ENCODE measurements at regions not wholly inside any gene's neighbourhood (a gene's known extent, or its start where the extent isn't known, plus 50 kb on each side); places are given as distances from the start of the nearest gene placed in this dataset.
"Not testable (repeated sequence)": the region's sequence is repeated elsewhere in the genome, so short reads cannot be mapped to it uniquely, and the experiment has no call there.

- Mint-ChIP-seq H3K27me3 (ENCODE audit: insufficient read depth, unreplicated experiment) (peaks cover 42% of the 10 kb centered on the region), H3K27ac (ENCODE audit: low read depth, unreplicated experiment) (no peak overlapping the region), H3K4me1 (ENCODE audit: insufficient read depth, unreplicated experiment) (no peaks in the 10 kb centered on the region), H3K36me3 (ENCODE audit: insufficient read depth, unreplicated experiment) (no peaks in the 10 kb centered on the region), H3K9me3 (ENCODE audit: unreplicated experiment) (no peaks in the 10 kb centered on the region), H3K4me3 (ENCODE audit: unreplicated experiment) (no peak overlapping the region)
- no TSS peak for BruUV-seq (replicated peaks)
- ChIA-PET POLR2A (interaction anchor here (0.7 kb wide), 1 partner anchor 10 kb away, joined by 3 read pairs; no protein-coding TSS in a partner anchor), CTCF (no interaction called here)
- DNase-seq (ENCODE audit: unreplicated experiment), result no peak
- intact Hi-C loops (cut with micrococcal nuclease), result no loop called here
- no peak for TF ChIP-seq CTCF (IDR thresholded peaks at IDR 0.05; ENCODE audit: unreplicated experiment)
These were observed 529.3 kb downstream of the DMRTA1 start for GRCh38 chr9:22975951-22976350.

GRCh38 chr9:22976454-22976853 lies 529.8 kb downstream of the DMRTA1 start:
- Mint-ChIP-seq H3K27ac (ENCODE audit: low read depth, unreplicated experiment) (no peak overlapping the region), H3K4me3 (ENCODE audit: unreplicated experiment) (no peak overlapping the region), H3K27me3 (ENCODE audit: insufficient read depth, unreplicated experiment) (peaks cover 42% of the 10 kb centered on the region), H3K9me3 (ENCODE audit: unreplicated experiment) (no peaks in the 10 kb centered on the region), H3K36me3 (ENCODE audit: insufficient read depth, unreplicated experiment) (no peaks in the 10 kb centered on the region), H3K4me1 (ENCODE audit: insufficient read depth, unreplicated experiment) (no peaks in the 10 kb centered on the region)
- no TSS peak for BruUV-seq (replicated peaks)
- no peak for DNase-seq (ENCODE audit: unreplicated experiment)
- TF ChIP-seq CTCF (IDR thresholded peaks at IDR 0.05; ENCODE audit: unreplicated experiment), result no peak
- intact Hi-C loops (cut with micrococcal nuclease), result no loop called here
- POLR2A ChIA-PET, result interaction anchor here (0.7 kb wide), 1 partner anchor 10 kb away, joined by 3 read pairs; no protein-coding TSS in a partner anchor
- CTCF ChIA-PET, result no interaction called here

GRCh38 chr9:22980429-22980828 lies 533.8 kb downstream of the DMRTA1 start:
- POLR2A ChIA-PET; H3K27ac Mint-ChIP-seq (ENCODE audit: low read depth, unreplicated experiment); BruUV-seq (replicated peaks); H3K4me3 Mint-ChIP-seq (ENCODE audit: unreplicated experiment); H3K36me3 Mint-ChIP-seq (ENCODE audit: insufficient read depth, unreplicated experiment); H3K4me1 Mint-ChIP-seq (ENCODE audit: insufficient read depth, unreplicated experiment); intact Hi-C loops (cut with micrococcal nuclease); H3K9me3 Mint-ChIP-seq (ENCODE audit: unreplicated experiment); CTCF ChIA-PET; DNase-seq (ENCODE audit: unreplicated experiment): not testable (repeated sequence)
- H3K27me3 Mint-ChIP-seq (ENCODE audit: insufficient read depth, unreplicated experiment), result peaks cover 29% of the 10 kb centered on the region

DNA sequence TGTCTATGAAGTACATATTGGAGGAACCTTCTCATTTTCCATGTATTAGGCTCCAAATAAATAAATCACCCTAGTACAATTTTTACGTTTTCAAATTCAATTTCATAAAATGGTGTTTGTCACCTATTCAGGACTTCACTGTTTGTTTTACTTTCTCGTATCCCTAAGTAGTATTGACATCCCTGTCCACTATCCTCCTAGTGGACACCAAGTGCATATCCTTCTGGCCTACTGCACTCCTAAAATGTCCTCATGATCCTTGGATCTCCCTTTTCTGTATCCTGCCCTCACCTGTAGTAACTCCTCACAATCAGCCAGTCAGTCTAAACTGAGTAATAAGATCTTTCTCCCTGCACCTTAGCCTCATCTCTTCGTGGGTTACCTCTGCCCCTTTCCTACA lies 539.9 kb downstream of the DMRTA1 start:
- Mint-ChIP-seq H3K9me3 (ENCODE audit: unreplicated experiment) (no peaks in the 10 kb centered on the region), H3K36me3 (ENCODE audit: insufficient read depth, unreplicated experiment) (no peaks in the 10 kb centered on the region), H3K27me3 (ENCODE audit: insufficient read depth, unreplicated experiment) (peaks cover 57% of the 10 kb centered on the region), H3K4me1 (ENCODE audit: insufficient read depth, unreplicated experiment) (no peaks in the 10 kb centered on the region), H3K4me3 (ENCODE audit: unreplicated experiment) (no peak overlapping the region), H3K27ac (ENCODE audit: low read depth, unreplicated experiment) (no peak overlapping the region)
- intact Hi-C loops (cut with micrococcal nuclease), result no loop called here
- no TSS peak for BruUV-seq (replicated peaks)
- TF ChIP-seq CTCF (IDR thresholded peaks at IDR 0.05; ENCODE audit: unreplicated experiment), result no peak
- DNase-seq (ENCODE audit: unreplicated experiment), result no peak
- ChIA-PET POLR2A (no interaction called here), CTCF (no interaction called here)

DNA sequence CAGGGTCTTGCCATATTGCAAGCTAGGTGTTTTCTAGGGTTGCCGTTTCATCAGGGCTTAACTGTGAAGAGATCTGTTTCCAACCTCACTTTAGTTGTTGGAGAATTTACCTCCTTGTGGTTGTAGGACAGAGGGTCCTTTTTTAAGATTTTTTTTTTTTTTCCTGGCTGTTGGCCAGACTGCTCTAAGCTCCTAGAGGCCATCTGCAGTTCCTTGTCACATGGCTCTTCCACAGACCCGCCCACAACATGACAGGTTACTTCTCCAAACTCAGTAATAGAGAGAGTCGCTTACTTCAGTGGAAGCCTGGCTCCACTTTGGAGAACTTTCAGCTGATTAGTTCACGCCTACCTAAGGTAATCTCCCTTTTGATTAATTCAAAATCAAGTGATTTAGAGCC lies 543.7 kb downstream of the DMRTA1 start:
- TF ChIP-seq CTCF (IDR thresholded peaks at IDR 0.05; ENCODE audit: unreplicated experiment), result no peak
- H3K27ac Mint-ChIP-seq (ENCODE audit: low read depth, unreplicated experiment), result no peak overlapping the region
- H3K4me1 Mint-ChIP-seq (ENCODE audit: insufficient read depth, unreplicated experiment), result no peaks in the 10 kb centered on the region
- no peak overlapping the region for H3K4me3 Mint-ChIP-seq (ENCODE audit: unreplicated experiment)
- no peaks in the 10 kb centered on the region for H3K36me3 Mint-ChIP-seq (ENCODE audit: insufficient read depth, unreplicated experiment)
- DNase-seq (ENCODE audit: unreplicated experiment), result no peak
- no peaks in the 10 kb centered on the region for H3K9me3 Mint-ChIP-seq (ENCODE audit: unreplicated experiment)
- CTCF ChIA-PET, result interaction anchor here (0.6 kb wide), 1 partner anchor 1597 kb away, joined by 3 read pairs; no protein-coding TSS in a partner anchor
- POLR2A ChIA-PET, result no interaction called here
- intact Hi-C loops (cut with micrococcal nuclease), result no loop called here
- peaks cover 56% of the 10 kb centered on the region for H3K27me3 Mint-ChIP-seq (ENCODE audit: insufficient read depth, unreplicated experiment)
- no TSS peak for BruUV-seq (replicated peaks)
